ENCODE measurements at regions not wholly inside any gene's neighbourhood (a gene's known extent, or its start where the extent isn't known, plus 50 kb on each side); places are given as distances from the start of the nearest gene placed in this dataset.

DNA sequence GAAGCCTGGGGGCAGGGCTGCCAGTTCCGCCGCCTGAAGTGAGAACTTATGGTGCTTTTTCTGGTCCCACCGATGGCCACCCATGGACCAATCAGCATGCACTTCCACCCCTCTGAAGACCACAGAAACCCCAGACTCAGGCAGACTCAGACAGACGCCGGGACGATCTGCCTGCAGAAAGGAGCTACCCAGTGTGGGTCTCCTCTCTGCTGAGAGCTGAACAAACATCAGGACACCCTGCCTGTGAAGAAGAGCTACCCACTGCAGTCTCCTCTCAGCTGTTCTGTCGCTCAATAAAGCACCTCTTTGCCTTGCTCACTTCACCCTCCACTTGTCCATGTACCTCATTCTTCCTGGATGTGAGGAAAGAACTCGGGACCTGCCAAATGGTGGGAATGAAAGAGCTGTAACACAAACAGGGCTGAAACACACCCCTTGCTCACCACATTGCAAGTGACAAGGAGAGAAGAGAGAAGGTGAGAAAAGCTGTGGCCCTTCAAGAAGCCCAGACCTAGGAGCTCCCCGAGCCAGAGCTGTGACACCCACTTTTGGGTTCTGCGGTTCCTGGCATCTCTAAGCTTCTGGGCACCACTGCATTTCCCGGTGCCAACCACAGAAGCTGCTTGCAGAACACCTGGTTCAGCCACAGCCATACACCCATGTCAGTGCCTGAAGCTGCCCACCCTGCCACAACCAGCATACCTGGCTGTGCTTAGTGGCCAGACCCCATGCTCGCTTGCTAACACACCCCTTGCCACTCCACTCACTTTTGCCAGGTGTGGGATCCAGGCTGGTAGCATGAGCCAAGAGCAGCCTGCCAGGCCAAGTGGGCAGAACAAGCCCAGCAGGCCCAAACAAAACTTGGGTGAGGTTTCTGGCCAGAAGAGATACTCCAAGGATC lies 114.3 kb upstream of the TSLP start:
- Mint-ChIP-seq H3K27me3 (peaks cover 5% of the 10 kb centered on the region), H3K9me3 (no peaks in the 10 kb centered on the region), H3K36me3 (ENCODE audit: low read depth) (no peaks in the 10 kb centered on the region), H3K4me3 (no peak overlapping the region), H3K27ac (no peak overlapping the region), H3K4me1 (ENCODE audit: low read depth) (no peaks in the 10 kb centered on the region)
- ATAC-seq (no peak), DNase-seq (no peak)
- ChIA-PET POLR2A (no interaction called here), CTCF (no interaction called here)
- no peak for TF ChIP-seq CTCF (IDR thresholded peaks at IDR 0.05)
- intact Hi-C loops (cut with micrococcal nuclease) = no loop called here

GRCh38 chr5:110957934-110958333 lies 113.6 kb upstream of the TSLP start:
- no peak for ATAC-seq
- CTCF ChIA-PET = no interaction called here

GRCh38 chr5:110963495-110963894 lies 108.0 kb upstream of the TSLP start:
- ChIA-PET CTCF (interaction anchor here (1.1 kb wide), 1 partner anchor 90 kb away, joined by 3 read pairs; no protein-coding TSS in a partner anchor), POLR2A (no interaction called here)
- no peaks in the 10 kb centered on the region for H3K9me3 Mint-ChIP-seq
- no peak overlapping the region for H3K27ac Mint-ChIP-seq
- no peak overlapping the region for H3K4me3 Mint-ChIP-seq
- H3K36me3 Mint-ChIP-seq (ENCODE audit: low read depth) = no peaks in the 10 kb centered on the region
- H3K27me3 Mint-ChIP-seq = peaks cover 4% of the 10 kb centered on the region
- no peak for TF ChIP-seq CTCF (IDR thresholded peaks at IDR 0.05)
- DNase-seq (no peak), ATAC-seq (no peak)
- no peaks in the 10 kb centered on the region for H3K4me1 Mint-ChIP-seq (ENCODE audit: low read depth)
- intact Hi-C loops (cut with micrococcal nuclease) = no loop called here

More at GRCh38 chr5:110957934-110958333, 113.6 kb upstream of the TSLP start:
- intact Hi-C loops (cut with micrococcal nuclease) = no loop called here
- Mint-ChIP-seq H3K4me3 (no peak overlapping the region), H3K36me3 (ENCODE audit: low read depth) (no peaks in the 10 kb centered on the region), H3K27ac (no peak overlapping the region), H3K4me1 (ENCODE audit: low read depth) (no peaks in the 10 kb centered on the region), H3K9me3 (no peaks in the 10 kb centered on the region), H3K27me3 (peaks cover 4% of the 10 kb centered on the region)
- POLR2A ChIA-PET = no interaction called here
- DNase-seq = no peak
- no peak for TF ChIP-seq CTCF (IDR thresholded peaks at IDR 0.05)

DNA sequence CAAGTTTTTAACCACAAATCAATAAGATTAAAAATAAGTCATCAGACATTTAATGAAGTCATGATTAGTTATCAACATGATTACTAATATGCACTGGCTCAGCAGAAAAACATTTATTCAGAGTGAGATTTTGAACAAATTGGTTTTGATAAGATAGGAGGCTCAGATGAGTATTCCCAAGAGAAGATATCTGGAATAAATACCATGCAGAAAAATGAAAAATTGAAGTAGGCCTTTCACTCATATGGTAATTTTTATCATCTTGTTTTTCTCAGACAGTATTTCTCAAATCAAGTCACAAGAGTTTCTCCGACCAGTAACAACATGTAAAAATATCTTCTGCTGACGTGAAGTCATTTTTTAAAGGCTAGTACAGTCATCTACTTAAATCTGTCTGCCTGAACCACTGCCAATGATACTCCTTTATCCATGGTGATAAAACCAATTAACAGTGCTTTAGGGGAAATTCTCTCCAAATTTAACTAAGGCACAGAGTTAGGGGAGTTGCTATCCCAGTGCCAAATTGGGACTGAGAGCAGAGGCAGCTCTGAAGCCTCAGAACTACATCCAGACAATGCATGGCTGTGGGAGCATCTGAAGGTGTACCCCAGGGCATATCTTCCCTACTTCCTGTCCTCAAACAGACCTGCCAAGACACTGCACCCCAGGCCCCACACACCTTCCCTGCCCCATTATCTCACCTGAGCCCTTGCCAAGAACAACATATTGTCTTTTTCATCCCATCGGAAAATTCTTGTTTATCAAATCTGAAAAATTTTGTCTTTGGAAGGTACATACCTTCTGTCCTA lies 105.5 kb upstream of the TSLP start:
- TF ChIP-seq CTCF (IDR thresholded peaks at IDR 0.05) = no peak
- Mint-ChIP-seq H3K36me3 (ENCODE audit: low read depth) (no peaks in the 10 kb centered on the region), H3K9me3 (no peaks in the 10 kb centered on the region), H3K4me1 (ENCODE audit: low read depth) (no peaks in the 10 kb centered on the region), H3K4me3 (no peak overlapping the region), H3K27me3 (peaks cover 8% of the 10 kb centered on the region), H3K27ac (no peak overlapping the region)
- CTCF ChIA-PET = no interaction called here
- POLR2A ChIA-PET = no interaction called here
- intact Hi-C loops (cut with micrococcal nuclease) = no loop called here
- ATAC-seq (no peak), DNase-seq (no peak)
